HG03442 (cell line): ENCODE measurements at regions not wholly inside any gene's neighbourhood (a gene's known extent, or its start where the extent isn't known, plus 50 kb on each side); places are given as distances from the start of the nearest gene placed in this dataset.

Source experiments
- ATAC-seq: cut with Tn5 transposase; IDR thresholded peaks from one replicate; pipeline ENCODE4 v1.9.1; 2021; ENCODE audit warnings: mild to moderate bottlenecking, moderate library complexity; ENCODE audit not compliant: unreplicated experiment

GRCh38 chr3:107323723-107324122, 53.5 kb upstream of the CCDC54 start:
- ATAC-seq, result peak; percentile 85

GRCh38 chr3:107325446-107325845, 51.8 kb upstream of the CCDC54 start:
- ATAC-seq, result no peak
